ENCODE measurements at regions not wholly inside any gene's neighbourhood (a gene's known extent, or its start where the extent isn't known, plus 50 kb on each side); places are given as distances from the start of the nearest gene placed in this dataset.

DNA sequence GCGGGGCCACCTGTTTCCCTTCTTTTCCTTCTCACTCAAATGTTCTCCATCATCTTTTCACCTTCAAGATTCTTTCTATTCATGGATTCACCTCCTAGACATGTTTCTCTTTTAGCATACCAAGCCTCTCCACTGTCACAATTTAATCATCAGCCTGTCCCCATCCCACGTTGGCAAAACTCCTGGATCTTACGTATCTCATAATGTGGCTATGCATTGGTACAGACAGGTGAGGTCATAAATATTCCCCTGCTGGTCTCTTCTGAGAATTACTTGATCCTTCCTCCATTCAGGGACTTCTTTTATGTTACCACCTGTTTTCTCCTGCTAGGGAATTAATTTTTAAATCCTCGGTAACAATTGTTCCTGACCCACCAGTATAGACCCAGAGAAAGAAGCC lies 262.6 kb upstream of the NEBL start:
- no peak overlapping the region for H3K4me3 ChIP-seq (ENCODE audit: low read length in 2 of 2)
- H3K4me1 ChIP-seq (ENCODE audit: control insufficient read depth in 2 of 2, insufficient read depth in 2 of 2, low read length in 2 of 2), result no peaks in the 10 kb centered on the region
- H3K27ac ChIP-seq (ENCODE audit: low read depth in 1 of 2, low read length in 1 of 2), result no peak overlapping the region
- H3K27me3 ChIP-seq (ENCODE audit: control insufficient read depth in 2 of 2, insufficient read depth in 1 of 2, low read length in 1 of 2), result no peaks in the 10 kb centered on the region
- 90% methylated on average over 4 of the region's 4 CpGs for WGBS
- no peak for DNase-seq (ENCODE audit: low read depth in 6 of 9, low spot score in 9 of 9)
- no peaks in the 10 kb centered on the region for H3K36me3 ChIP-seq (ENCODE audit: control insufficient read depth in 2 of 2, insufficient read depth in 2 of 2, low read length in 1 of 2)
- no peaks in the 10 kb centered on the region for H3K9me3 ChIP-seq (ENCODE audit: control insufficient read depth in 2 of 2, insufficient read depth in 1 of 2, low read length in 1 of 2)

DNA sequence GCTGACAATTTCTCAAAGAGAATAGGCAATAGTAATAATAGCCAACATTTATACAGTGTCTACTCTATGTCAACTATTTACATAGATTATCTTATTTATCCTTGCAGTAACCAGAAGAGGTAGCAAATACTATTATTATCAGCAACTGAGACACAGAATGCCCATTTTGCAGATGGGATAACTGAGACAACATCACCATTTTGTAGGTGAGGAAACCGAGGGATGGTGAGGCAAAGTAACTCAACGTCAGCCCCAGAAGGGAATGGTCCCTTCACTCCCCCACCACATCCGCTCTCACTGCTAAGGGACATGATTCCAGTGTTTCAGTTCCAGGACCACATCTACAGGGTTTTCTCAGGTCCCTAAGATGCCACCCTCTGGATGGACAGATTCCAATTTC lies 261.2 kb upstream of the NEBL start:
- 97% methylated on average over 3 of the region's 3 CpGs for WGBS
- H3K4me1 ChIP-seq (ENCODE audit: control insufficient read depth in 2 of 2, insufficient read depth in 2 of 2, low read length in 2 of 2), result no peaks in the 10 kb centered on the region
- no peaks in the 10 kb centered on the region for H3K36me3 ChIP-seq (ENCODE audit: control insufficient read depth in 2 of 2, insufficient read depth in 2 of 2, low read length in 1 of 2)

DNA sequence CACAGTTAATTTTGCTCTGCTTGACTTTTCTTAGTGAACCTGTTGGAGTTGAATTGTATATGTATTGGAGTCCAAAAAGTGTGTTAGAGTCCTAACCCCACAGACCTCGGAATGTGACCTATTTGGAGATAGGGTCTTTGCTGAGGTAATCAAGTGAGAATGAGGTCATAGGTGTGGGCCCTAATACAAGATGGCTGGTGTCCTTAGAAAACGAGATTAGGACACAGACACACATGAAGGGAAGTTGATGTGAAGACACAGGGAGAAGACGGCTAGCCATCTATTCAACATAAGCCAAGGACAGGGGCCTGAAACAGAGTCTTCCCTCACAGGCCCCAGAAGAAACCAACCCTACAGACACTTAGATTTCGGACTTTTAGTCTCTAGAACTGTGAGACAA lies 260.6 kb upstream of the NEBL start:
- H3K4me1 ChIP-seq (ENCODE audit: control insufficient read depth in 2 of 2, insufficient read depth in 2 of 2, low read length in 2 of 2), result no peaks in the 10 kb centered on the region
- 80% methylated on average over 4 of the region's 4 CpGs for WGBS
- no peak for DNase-seq (ENCODE audit: low read depth in 6 of 9, low spot score in 9 of 9)
- H3K4me3 ChIP-seq (ENCODE audit: low read length in 2 of 2), result no peak overlapping the region
- no peaks in the 10 kb centered on the region for H3K9me3 ChIP-seq (ENCODE audit: control insufficient read depth in 2 of 2, insufficient read depth in 1 of 2, low read length in 1 of 2)
- H3K36me3 ChIP-seq (ENCODE audit: control insufficient read depth in 2 of 2, insufficient read depth in 2 of 2, low read length in 1 of 2), result no peaks in the 10 kb centered on the region
- H3K27me3 ChIP-seq (ENCODE audit: control insufficient read depth in 2 of 2, insufficient read depth in 1 of 2, low read length in 1 of 2), result no peaks in the 10 kb centered on the region
- H3K27ac ChIP-seq (ENCODE audit: low read depth in 1 of 2, low read length in 1 of 2), result no peak overlapping the region

More for the DNA sequence above, 261.2 kb upstream of the NEBL start:
- no peak for DNase-seq (ENCODE audit: low read depth in 6 of 9, low spot score in 9 of 9)
- no peaks in the 10 kb centered on the region for H3K9me3 ChIP-seq (ENCODE audit: control insufficient read depth in 2 of 2, insufficient read depth in 1 of 2, low read length in 1 of 2)
- H3K4me3 ChIP-seq (ENCODE audit: low read length in 2 of 2), result no peak overlapping the region
- H3K27me3 ChIP-seq (ENCODE audit: control insufficient read depth in 2 of 2, insufficient read depth in 1 of 2, low read length in 1 of 2), result no peaks in the 10 kb centered on the region
- no peak overlapping the region for H3K27ac ChIP-seq (ENCODE audit: low read depth in 1 of 2, low read length in 1 of 2)

DNA sequence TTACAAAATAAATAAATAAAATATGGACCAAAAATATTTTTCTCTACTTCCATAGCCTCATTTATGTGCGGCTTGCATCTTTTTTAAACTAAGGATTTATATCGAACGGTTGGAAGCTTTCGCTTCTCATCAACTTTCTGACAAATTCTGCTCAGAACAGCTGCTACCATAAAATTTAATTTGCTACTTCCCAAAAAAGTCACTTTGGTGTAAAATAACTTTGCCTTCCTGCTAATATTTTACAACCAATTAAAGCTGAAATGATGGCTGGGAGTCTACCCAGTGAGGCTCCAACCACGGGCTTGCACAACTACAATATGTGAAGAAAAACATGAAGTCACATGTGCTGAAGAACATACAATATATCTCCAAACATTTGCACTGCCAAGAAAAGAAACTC lies 253.1 kb upstream of the NEBL start:
- H3K27me3 ChIP-seq (ENCODE audit: control insufficient read depth in 2 of 2, insufficient read depth in 1 of 2, low read length in 1 of 2), result no peaks in the 10 kb centered on the region
- H3K9me3 ChIP-seq (ENCODE audit: control insufficient read depth in 2 of 2, insufficient read depth in 1 of 2, low read length in 1 of 2), result no peaks in the 10 kb centered on the region
- no peak overlapping the region for H3K27ac ChIP-seq (ENCODE audit: low read depth in 1 of 2, low read length in 1 of 2)
- no peak for DNase-seq (ENCODE audit: low read depth in 6 of 9, low spot score in 9 of 9)
- no peak overlapping the region for H3K4me3 ChIP-seq (ENCODE audit: low read length in 2 of 2)
- WGBS, result 76% methylated on average over 5 of the region's 5 CpGs
- no peaks in the 10 kb centered on the region for H3K36me3 ChIP-seq (ENCODE audit: control insufficient read depth in 2 of 2, insufficient read depth in 2 of 2, low read length in 1 of 2)
- no peaks in the 10 kb centered on the region for H3K4me1 ChIP-seq (ENCODE audit: control insufficient read depth in 2 of 2, insufficient read depth in 2 of 2, low read length in 2 of 2)

DNA sequence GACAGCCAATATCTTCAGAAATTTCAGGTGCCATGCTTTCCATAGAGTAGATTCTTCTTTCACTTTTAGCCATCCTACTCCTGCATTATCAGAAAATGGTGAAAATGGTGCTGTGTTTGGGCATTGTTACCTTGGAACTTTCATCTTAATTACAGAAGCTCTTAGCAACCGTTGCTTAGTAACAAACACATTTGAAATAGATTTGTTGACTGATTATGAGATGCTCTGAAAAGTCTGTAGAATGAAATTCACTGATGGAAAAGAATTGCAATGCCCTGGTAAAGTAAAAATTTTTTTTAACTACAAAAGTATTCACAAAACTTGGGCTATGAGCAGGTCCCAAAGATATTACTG lies 249.3 kb upstream of the NEBL start:
- H3K27ac ChIP-seq (ENCODE audit: low read depth in 1 of 2, low read length in 1 of 2), result no peak overlapping the region
- H3K36me3 ChIP-seq (ENCODE audit: control insufficient read depth in 2 of 2, insufficient read depth in 2 of 2, low read length in 1 of 2), result no peaks in the 10 kb centered on the region
- no peaks in the 10 kb centered on the region for H3K9me3 ChIP-seq (ENCODE audit: control insufficient read depth in 2 of 2, insufficient read depth in 1 of 2, low read length in 1 of 2)
- WGBS, result 89% methylated on average over 1 of the region's 1 CpG
- no peaks in the 10 kb centered on the region for H3K4me1 ChIP-seq (ENCODE audit: control insufficient read depth in 2 of 2, insufficient read depth in 2 of 2, low read length in 2 of 2)
- H3K27me3 ChIP-seq (ENCODE audit: control insufficient read depth in 2 of 2, insufficient read depth in 1 of 2, low read length in 1 of 2), result no peaks in the 10 kb centered on the region
- no peak for DNase-seq (ENCODE audit: low read depth in 6 of 9, low spot score in 9 of 9)
- H3K4me3 ChIP-seq (ENCODE audit: low read length in 2 of 2), result no peak overlapping the region

DNA sequence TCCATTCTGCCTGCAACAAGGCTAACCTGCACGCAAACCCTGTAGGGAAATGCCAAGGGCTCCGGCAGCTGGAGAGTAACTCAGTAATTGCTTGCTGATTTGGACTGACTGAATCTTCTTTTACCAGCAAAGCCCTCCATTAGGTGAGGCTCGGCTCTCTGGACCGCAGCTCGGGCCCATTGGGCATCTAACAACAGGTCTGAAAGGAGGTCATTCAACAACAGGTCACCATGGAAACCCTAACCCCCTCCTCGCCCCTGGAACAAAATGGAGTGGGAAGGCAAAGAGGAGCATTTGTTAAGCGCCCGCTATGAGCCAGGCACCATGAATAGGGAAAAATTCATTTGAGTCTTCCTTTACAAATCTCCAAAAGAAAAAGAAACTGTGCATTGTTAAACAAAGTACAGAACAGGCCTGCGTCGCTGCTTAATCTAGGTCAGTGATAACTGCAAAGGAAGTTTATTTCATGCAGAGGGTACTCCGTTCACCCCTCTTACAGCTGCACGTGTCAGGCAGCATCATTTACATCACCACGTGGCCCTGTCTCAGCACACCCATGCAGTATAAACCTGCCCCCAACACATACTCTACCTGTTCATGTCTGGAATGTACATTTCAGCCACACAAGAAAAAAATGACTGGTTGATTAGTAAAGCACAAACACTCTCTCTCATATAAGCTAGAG lies 248.8 kb upstream of the NEBL start:
- Histone ChIP-seq H3K36me3 (ENCODE audit: control insufficient read depth in 2 of 2, insufficient read depth in 2 of 2, low read length in 1 of 2) (no peaks in the 10 kb centered on the region), H3K27me3 (ENCODE audit: control insufficient read depth in 2 of 2, insufficient read depth in 1 of 2, low read length in 1 of 2) (no peaks in the 10 kb centered on the region), H3K4me3 (ENCODE audit: low read length in 2 of 2) (no peak overlapping the region), H3K9me3 (ENCODE audit: control insufficient read depth in 2 of 2, insufficient read depth in 1 of 2, low read length in 1 of 2) (no peaks in the 10 kb centered on the region), H3K4me1 (ENCODE audit: control insufficient read depth in 2 of 2, insufficient read depth in 2 of 2, low read length in 2 of 2) (no peaks in the 10 kb centered on the region), H3K27ac (ENCODE audit: low read depth in 1 of 2, low read length in 1 of 2) (no peak overlapping the region)
- 81% methylated on average over 13 of the region's 13 CpGs for WGBS
- no peak for DNase-seq (ENCODE audit: low read depth in 6 of 9, low spot score in 9 of 9)

DNA sequence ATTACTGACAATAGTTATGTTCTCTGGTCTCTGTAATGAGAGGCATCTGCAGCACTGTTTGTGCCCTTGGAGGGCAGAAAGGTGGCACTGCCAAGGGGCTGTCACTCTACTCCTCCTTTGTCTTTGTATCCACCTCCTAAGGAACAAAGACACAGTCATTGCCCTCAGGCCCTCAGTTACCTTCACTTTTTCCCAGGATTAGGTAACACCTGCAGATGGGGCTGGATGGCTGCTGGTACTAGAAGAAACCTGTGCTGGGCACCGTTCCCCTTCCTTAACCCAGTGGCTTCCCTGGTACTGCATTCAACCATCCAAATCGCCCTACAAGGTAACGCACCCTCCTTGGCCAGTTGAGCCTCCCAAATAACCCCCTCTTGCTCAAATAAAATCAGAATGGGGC lies 246.9 kb upstream of the NEBL start:
- 94% methylated on average over 3 of the region's 3 CpGs for WGBS
- no peaks in the 10 kb centered on the region for H3K36me3 ChIP-seq (ENCODE audit: control insufficient read depth in 2 of 2, insufficient read depth in 2 of 2, low read length in 1 of 2)
- H3K4me1 ChIP-seq (ENCODE audit: control insufficient read depth in 2 of 2, insufficient read depth in 2 of 2, low read length in 2 of 2), result no peaks in the 10 kb centered on the region
- no peak overlapping the region for H3K4me3 ChIP-seq (ENCODE audit: low read length in 2 of 2)
- no peaks in the 10 kb centered on the region for H3K9me3 ChIP-seq (ENCODE audit: control insufficient read depth in 2 of 2, insufficient read depth in 1 of 2, low read length in 1 of 2)
- DNase-seq (ENCODE audit: low read depth in 6 of 9, low spot score in 9 of 9), result no peak
- H3K27me3 ChIP-seq (ENCODE audit: control insufficient read depth in 2 of 2, insufficient read depth in 1 of 2, low read length in 1 of 2), result no peaks in the 10 kb centered on the region
- H3K27ac ChIP-seq (ENCODE audit: low read depth in 1 of 2, low read length in 1 of 2), result no peak overlapping the region

DNA sequence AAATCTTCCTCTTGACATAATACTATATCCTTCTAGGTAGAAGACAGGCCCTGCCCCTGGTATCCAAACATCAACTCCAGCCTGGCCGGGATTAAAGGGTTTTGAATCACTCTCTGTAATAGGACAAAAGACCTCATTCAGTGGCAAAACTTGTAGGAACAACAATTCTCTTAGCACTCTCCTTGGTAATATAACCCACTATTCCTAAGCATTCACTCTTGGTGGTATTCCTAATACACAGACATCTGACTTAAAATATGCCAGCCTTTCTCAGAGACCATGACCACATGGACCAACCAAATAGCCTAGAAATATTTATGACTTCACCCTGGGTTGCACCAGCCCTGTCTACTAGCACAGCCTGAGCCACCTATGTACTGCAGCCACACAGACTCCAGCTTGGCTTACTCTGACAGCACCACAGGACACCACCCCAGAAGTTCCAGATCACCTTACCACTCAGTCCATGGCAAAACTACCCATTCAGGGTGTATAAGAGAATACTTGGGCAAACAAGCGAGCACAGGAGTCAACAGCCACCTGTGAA lies 244.9 kb upstream of the NEBL start:
- H3K27ac ChIP-seq (ENCODE audit: low read depth in 1 of 2, low read length in 1 of 2), result no peak overlapping the region
- H3K4me1 ChIP-seq (ENCODE audit: control insufficient read depth in 2 of 2, insufficient read depth in 2 of 2, low read length in 2 of 2), result no peaks in the 10 kb centered on the region
- no peak overlapping the region for H3K4me3 ChIP-seq (ENCODE audit: low read length in 2 of 2)
- H3K9me3 ChIP-seq (ENCODE audit: control insufficient read depth in 2 of 2, insufficient read depth in 1 of 2, low read length in 1 of 2), result no peaks in the 10 kb centered on the region
- 89% methylated on average over 2 of the region's 2 CpGs for WGBS
- no peak for DNase-seq (ENCODE audit: low read depth in 6 of 9, low spot score in 9 of 9)
- H3K36me3 ChIP-seq (ENCODE audit: control insufficient read depth in 2 of 2, insufficient read depth in 2 of 2, low read length in 1 of 2), result no peaks in the 10 kb centered on the region
- no peaks in the 10 kb centered on the region for H3K27me3 ChIP-seq (ENCODE audit: control insufficient read depth in 2 of 2, insufficient read depth in 1 of 2, low read length in 1 of 2)

DNA sequence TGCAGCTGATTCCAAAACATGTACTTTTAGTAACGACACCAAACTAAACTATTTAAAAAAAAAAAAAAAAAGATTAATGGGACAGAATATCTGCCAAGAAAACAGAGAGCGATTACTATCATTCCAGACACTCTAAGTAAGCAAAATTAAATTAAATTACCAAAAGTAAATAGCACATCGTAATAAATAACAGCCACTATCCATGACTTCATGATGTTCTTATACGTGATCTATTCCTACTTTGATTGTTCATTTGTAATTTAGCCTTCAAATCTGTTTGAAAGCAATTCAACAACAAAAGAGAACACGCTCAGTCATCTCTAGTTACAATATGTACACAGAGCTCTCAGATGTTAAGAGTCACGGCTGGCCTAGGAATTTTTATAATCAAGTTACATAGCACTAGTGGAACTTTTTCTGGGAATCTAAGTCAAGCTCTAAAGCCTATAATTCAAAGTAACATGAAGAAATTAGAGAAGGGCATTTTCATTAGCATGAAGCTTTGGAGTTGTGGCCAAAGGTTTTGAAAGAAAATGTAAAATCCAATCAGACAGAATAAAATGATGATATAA lies 241.7 kb upstream of the NEBL start:
- no peaks in the 10 kb centered on the region for H3K36me3 ChIP-seq (ENCODE audit: control insufficient read depth in 2 of 2, insufficient read depth in 2 of 2, low read length in 1 of 2)
- no peaks in the 10 kb centered on the region for H3K9me3 ChIP-seq (ENCODE audit: control insufficient read depth in 2 of 2, insufficient read depth in 1 of 2, low read length in 1 of 2)
- H3K27ac ChIP-seq (ENCODE audit: low read depth in 1 of 2, low read length in 1 of 2), result no peak overlapping the region
- no peaks in the 10 kb centered on the region for H3K27me3 ChIP-seq (ENCODE audit: control insufficient read depth in 2 of 2, insufficient read depth in 1 of 2, low read length in 1 of 2)
- no peaks in the 10 kb centered on the region for H3K4me1 ChIP-seq (ENCODE audit: control insufficient read depth in 2 of 2, insufficient read depth in 2 of 2, low read length in 2 of 2)
- no peak overlapping the region for H3K4me3 ChIP-seq (ENCODE audit: low read length in 2 of 2)
- WGBS, result 86% methylated on average over 6 of the region's 6 CpGs
- DNase-seq (ENCODE audit: low read depth in 6 of 9, low spot score in 9 of 9), result no peak

Measured in thymus (tissue), 11 donors.